ENCODE measurements at regions not wholly inside any gene's neighbourhood (a gene's known extent, or its start where the extent isn't known, plus 50 kb on each side); places are given as distances from the start of the nearest gene placed in this dataset.

GRCh38 chr7:69256634-69257081 is 341.6 kb upstream of the AUTS2 start:
- Histone ChIP-seq H3K9me3 (replicated peaks; ENCODE audit: insufficient read depth, low read length) (no peaks in the 10 kb centered on the region), H3K27ac (ENCODE audit: low read length) (no peak overlapping the region), H3K4me2 (ENCODE audit: low read depth, low read length) (no peak overlapping the region), H4K20me1 (ENCODE audit: insufficient read depth, low read length) (no peaks in the 10 kb centered on the region), H3K36me3 (replicated peaks; ENCODE audit: insufficient read depth, low read length) (no peaks in the 10 kb centered on the region), H3K9ac (ENCODE audit: low read length) (no peak overlapping the region), H2AFZ (ENCODE audit: low read length) (no peak overlapping the region), H3K27me3 (replicated peaks; ENCODE audit: insufficient read depth, low read length) (no peaks in the 10 kb centered on the region), H3F3A (ENCODE audit: insufficient read depth, low read length) (no peaks in the 10 kb centered on the region), H3K4me1 (ENCODE audit: low read length) (no peaks in the 10 kb centered on the region), H3K9me2 (replicated peaks; ENCODE audit: insufficient read depth, low read length) (no peaks in the 10 kb centered on the region), H3K79me2 (ENCODE audit: low read length) (no peaks in the 10 kb centered on the region), H3K4me3 (ENCODE audit: low read length) (no peak overlapping the region)
- TF ChIP-seq, protein P1, sequence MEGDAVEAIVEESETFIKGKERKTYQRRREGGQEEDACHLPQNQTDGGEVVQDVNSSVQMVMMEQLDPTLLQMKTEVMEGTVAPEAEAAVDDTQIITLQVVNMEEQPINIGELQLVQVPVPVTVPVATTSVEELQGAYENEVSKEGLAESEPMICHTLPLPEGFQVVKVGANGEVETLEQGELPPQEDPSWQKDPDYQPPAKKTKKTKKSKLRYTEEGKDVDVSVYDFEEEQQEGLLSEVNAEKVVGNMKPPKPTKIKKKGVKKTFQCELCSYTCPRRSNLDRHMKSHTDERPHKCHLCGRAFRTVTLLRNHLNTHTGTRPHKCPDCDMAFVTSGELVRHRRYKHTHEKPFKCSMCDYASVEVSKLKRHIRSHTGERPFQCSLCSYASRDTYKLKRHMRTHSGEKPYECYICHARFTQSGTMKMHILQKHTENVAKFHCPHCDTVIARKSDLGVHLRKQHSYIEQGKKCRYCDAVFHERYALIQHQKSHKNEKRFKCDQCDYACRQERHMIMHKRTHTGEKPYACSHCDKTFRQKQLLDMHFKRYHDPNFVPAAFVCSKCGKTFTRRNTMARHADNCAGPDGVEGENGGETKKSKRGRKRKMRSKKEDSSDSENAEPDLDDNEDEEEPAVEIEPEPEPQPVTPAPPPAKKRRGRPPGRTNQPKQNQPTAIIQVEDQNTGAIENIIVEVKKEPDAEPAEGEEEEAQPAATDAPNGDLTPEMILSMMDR (IDR thresholded peaks at IDR 0.05; ENCODE audit: low read length) = no peak
- TF ChIP-seq EZH2phosphoT487 (IDR thresholded peaks at IDR 0.05; ENCODE audit: low read length) = no peak
- no peak for TF ChIP-seq EZH2 (optimal IDR thresholded peaks at IDR 0.05; ENCODE audit: low read depth, low read length)
- DNase-seq = no peak

GRCh38 chr7:69257592-69257991 is 340.7 kb upstream of the AUTS2 start:
- Histone ChIP-seq H3K9me2 (replicated peaks; ENCODE audit: insufficient read depth, low read length) (no peaks in the 10 kb centered on the region), H3K27me3 (replicated peaks; ENCODE audit: insufficient read depth, low read length) (no peaks in the 10 kb centered on the region), H3F3A (ENCODE audit: insufficient read depth, low read length) (no peaks in the 10 kb centered on the region), H4K20me1 (ENCODE audit: insufficient read depth, low read length) (no peaks in the 10 kb centered on the region), H3K4me1 (ENCODE audit: low read length) (no peaks in the 10 kb centered on the region), H2AFZ (ENCODE audit: low read length) (no peak overlapping the region), H3K4me3 (ENCODE audit: low read length) (no peak overlapping the region), H3K4me2 (ENCODE audit: low read depth, low read length) (no peak overlapping the region), H3K27ac (ENCODE audit: low read length) (no peak overlapping the region), H3K36me3 (replicated peaks; ENCODE audit: insufficient read depth, low read length) (no peaks in the 10 kb centered on the region), H3K9ac (ENCODE audit: low read length) (no peak overlapping the region), H3K9me3 (replicated peaks; ENCODE audit: insufficient read depth, low read length) (no peaks in the 10 kb centered on the region), H3K79me2 (ENCODE audit: low read length) (no peaks in the 10 kb centered on the region)
- no peak for TF ChIP-seq EZH2phosphoT487 (IDR thresholded peaks at IDR 0.05; ENCODE audit: low read length)
- TF ChIP-seq, protein P1 (IDR thresholded peaks at IDR 0.05; ENCODE audit: low read length) = no peak
- TF ChIP-seq EZH2 (optimal IDR thresholded peaks at IDR 0.05; ENCODE audit: low read depth, low read length) = no peak
- DNase-seq = no peak

- no peaks in the 10 kb centered on the region for H3K36me3 ChIP-seq (replicated peaks; ENCODE audit: insufficient read depth, low read length)
- H3K9me2 ChIP-seq (replicated peaks; ENCODE audit: insufficient read depth, low read length) = no peaks in the 10 kb centered on the region
- H3K27me3 ChIP-seq (replicated peaks; ENCODE audit: insufficient read depth, low read length) = no peaks in the 10 kb centered on the region
- H3K4me3 ChIP-seq (ENCODE audit: low read length) = no peak overlapping the region
- TF ChIP-seq, protein P1 (IDR thresholded peaks at IDR 0.05; ENCODE audit: low read length) = no peak
- TF ChIP-seq EZH2phosphoT487 (IDR thresholded peaks at IDR 0.05; ENCODE audit: low read length) = no peak
- TF ChIP-seq EZH2 (optimal IDR thresholded peaks at IDR 0.05; ENCODE audit: low read depth, low read length) = no peak
- no peaks in the 10 kb centered on the region for H4K20me1 ChIP-seq (ENCODE audit: insufficient read depth, low read length)
- no peak overlapping the region for H3K27ac ChIP-seq (ENCODE audit: low read length)
- H3K9me3 ChIP-seq (replicated peaks; ENCODE audit: insufficient read depth, low read length) = no peaks in the 10 kb centered on the region
- H3K9ac ChIP-seq (ENCODE audit: low read length) = no peak overlapping the region
- DNase-seq = no peak
- no peaks in the 10 kb centered on the region for H3K4me1 ChIP-seq (ENCODE audit: low read length)
- H3K79me2 ChIP-seq (ENCODE audit: low read length) = no peaks in the 10 kb centered on the region
- H2AFZ ChIP-seq (ENCODE audit: low read length) = no peak overlapping the region
- H3K4me2 ChIP-seq (ENCODE audit: low read depth, low read length) = no peak overlapping the region
- no peaks in the 10 kb centered on the region for H3F3A ChIP-seq (ENCODE audit: insufficient read depth, low read length)
Observed at GRCh38 chr7:69259445-69259844, 338.8 kb upstream of the AUTS2 start.
